Astrocyte of the cerebellum (primary cell): ENCODE measurements at regions not wholly inside any gene's neighbourhood (a gene's known extent, or its start where the extent isn't known, plus 50 kb on each side); places are given as distances from the start of the nearest gene placed in this dataset.
"Not testable (repeated sequence)": the region's sequence is repeated elsewhere in the genome, so short reads cannot be mapped to it uniquely, and the experiment has no call there.

Experiments used
- DNase-seq: peaks from one replicate; pipeline ENCODE4 v3.0.0-alpha.2; 2011; ENCODE audit warnings: low read depth
- H3K4me3 ChIP-seq: 2 replicates; pipeline ENCODE4 v1.5.1; 2011; ENCODE audit warnings: mild to moderate bottlenecking, low read depth, low read length, moderate library complexity
- CTCF ChIP-seq: IDR thresholded peaks from 2 replicates; pipeline ENCODE4 v1.5.1; 2012; ENCODE audit warnings: low read length, low read depth, moderate library complexity, mild to moderate bottlenecking; ENCODE audit errors: missing control alignments
- in situ Hi-C: cut with HindIII; loops from 2 replicates; pipeline ENCODE4 v1.10.0; 2017; ENCODE audit warnings: low sequenced_read_pairs

GRCh38 chr2:194483041-194483440 lies 1174.0 kb upstream of the SLC39A10 start:
- in situ Hi-C loops, result no loop called here
- no peak overlapping the region for H3K4me3 ChIP-seq
- no peak for TF ChIP-seq CTCF
- DNase-seq, result no peak

DNA sequence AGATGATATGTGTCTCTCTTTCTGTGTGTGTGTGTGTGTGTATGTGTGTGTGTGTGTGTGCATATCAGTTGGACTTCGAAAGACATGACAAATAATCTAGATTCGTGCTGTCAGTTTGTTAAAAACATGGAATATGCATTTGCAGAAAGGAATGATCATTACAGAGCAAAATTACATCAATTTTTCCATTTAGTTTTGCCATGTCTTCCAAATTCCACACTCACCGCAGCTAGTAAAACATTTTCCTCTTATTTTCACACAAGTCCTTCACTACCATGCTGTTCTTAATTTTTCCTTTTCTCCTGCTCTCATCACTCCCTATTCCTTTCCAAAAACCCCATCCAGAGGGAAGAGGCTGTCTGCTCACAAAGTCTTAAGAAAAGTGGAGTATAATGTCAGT lies 1191.4 kb upstream of the SLC39A10 start:
- no peak for DNase-seq
- no peak for TF ChIP-seq CTCF
- in situ Hi-C loops, result no loop called here
- H3K4me3 ChIP-seq, result no peak overlapping the region

DNA sequence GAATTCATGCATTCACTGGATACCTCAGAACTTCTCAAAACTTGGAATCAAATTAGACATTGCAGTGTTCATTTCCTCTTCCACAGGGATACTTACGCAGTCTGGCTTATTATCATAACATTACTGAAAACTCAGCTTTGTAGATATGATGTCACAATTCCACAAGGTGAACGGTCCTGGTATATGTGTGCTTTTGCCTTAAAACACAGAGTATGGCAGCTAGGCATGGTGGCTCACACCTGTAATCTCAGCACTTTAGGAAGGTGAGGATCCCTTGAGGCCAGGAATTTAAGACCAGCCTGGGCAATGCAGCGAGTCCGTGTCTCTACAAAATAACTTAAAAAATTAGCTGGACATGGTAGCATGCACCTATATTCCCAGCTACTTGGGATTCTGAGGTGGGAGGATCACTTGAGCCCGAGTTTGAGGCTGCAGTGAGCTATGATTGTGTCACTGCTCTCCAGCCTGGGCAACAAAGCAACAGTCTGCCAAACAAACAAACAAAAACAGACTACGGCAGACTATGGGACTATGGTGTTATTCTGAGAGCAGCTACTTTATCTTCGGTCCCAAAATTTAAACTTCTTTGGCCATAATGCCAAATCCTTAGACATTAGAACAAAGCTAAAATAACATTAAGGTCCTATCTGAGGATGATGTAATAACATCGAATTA lies 1191.9 kb upstream of the SLC39A10 start:
- in situ Hi-C loops, result no loop called here
- no peak overlapping the region for H3K4me3 ChIP-seq
- no peak for TF ChIP-seq CTCF
- DNase-seq, result no peak

- H3K4me3 ChIP-seq, DNase-seq, in situ Hi-C loops: not testable (repeated sequence)
Measured at GRCh38 chr2:194462883-194463282, 1194.1 kb upstream of the SLC39A10 start.

DNA sequence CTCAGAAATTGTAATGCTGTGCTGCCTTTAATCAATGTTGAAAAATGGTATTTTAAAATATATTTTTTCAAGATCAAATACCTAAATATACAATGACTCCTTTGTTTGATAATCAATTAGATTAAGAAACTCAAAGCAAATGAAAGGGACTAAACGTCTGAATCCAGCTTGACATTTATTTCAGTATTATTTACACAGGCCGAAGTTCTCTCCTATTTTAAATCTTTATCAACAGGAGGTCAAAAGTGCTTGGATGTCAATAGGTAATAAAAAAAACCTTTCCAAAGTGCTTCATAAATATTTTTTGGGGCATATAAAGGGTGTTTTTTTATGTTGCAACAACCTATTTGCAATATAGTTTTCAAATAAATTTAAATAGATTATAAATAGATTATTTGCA lies 1201.7 kb upstream of the SLC39A10 start:
- in situ Hi-C loops, result no loop called here
- no peak for DNase-seq
- no peak for TF ChIP-seq CTCF
- no peak overlapping the region for H3K4me3 ChIP-seq

- H3K4me3 ChIP-seq, result no peak overlapping the region
- DNase-seq, result no peak
- TF ChIP-seq CTCF, result no peak
Measured at GRCh38 chr2:194452504-194452903, 1204.5 kb upstream of the SLC39A10 start.

DNA sequence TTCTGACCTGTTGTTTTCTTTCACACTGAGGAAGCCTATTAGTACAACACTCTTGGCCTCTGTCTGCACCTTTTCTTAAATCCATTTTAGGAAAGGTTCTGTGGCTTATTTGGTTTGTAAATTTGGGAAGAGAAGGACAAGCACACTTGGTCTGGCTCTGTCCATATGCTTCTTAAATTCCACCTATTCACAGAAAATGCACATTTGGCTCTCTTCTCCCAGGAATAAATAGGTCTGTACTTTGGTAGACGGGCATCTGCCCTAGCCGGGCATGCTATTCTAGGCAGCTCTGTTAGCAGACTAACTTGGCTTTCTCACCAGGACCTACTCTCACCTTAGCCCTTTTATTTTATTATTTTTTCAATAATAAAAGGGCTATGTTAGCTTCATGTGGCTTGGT lies 1211.8 kb upstream of the SLC39A10 start:
- H3K4me3 ChIP-seq, result no peak overlapping the region
- no peak for DNase-seq
- in situ Hi-C loops, result no loop called here
- no peak for TF ChIP-seq CTCF

More at GRCh38 chr2:194452504-194452903, 1204.5 kb upstream of the SLC39A10 start:
- in situ Hi-C loops, result no loop called here
